ENCODE measurements at regions not wholly inside any gene's neighbourhood (a gene's known extent, or its start where the extent isn't known, plus 50 kb on each side); places are given as distances from the start of the nearest gene placed in this dataset.
"Not testable (repeated sequence)": the region's sequence is repeated elsewhere in the genome, so short reads cannot be mapped to it uniquely, and the experiment has no call there.

GRCh38 chr4:101621120-101621519 is 169.4 kb upstream of the BANK1 start:
- no peaks in the 10 kb centered on the region for H3K79me2 ChIP-seq (ENCODE audit: insufficient read depth, low read length)
- no peaks in the 10 kb centered on the region for H3K9me3 ChIP-seq (ENCODE audit: insufficient read depth, low read depth, low read length)
- no peaks in the 10 kb centered on the region for H3K36me3 ChIP-seq (ENCODE audit: insufficient read depth, low read length)
- H3K4me1 ChIP-seq (ENCODE audit: insufficient read depth, low read length, poor library complexity, severe bottlenecking) = no peaks in the 10 kb centered on the region
- H3K9ac ChIP-seq (ENCODE audit: low read depth, low read length, poor library complexity, severe bottlenecking) = no peak overlapping the region
- no peak for TF ChIP-seq EZH2phosphoT487 (IDR thresholded peaks at IDR 0.05; ENCODE audit: borderline replicate concordance)
- TF ChIP-seq, protein P1, sequence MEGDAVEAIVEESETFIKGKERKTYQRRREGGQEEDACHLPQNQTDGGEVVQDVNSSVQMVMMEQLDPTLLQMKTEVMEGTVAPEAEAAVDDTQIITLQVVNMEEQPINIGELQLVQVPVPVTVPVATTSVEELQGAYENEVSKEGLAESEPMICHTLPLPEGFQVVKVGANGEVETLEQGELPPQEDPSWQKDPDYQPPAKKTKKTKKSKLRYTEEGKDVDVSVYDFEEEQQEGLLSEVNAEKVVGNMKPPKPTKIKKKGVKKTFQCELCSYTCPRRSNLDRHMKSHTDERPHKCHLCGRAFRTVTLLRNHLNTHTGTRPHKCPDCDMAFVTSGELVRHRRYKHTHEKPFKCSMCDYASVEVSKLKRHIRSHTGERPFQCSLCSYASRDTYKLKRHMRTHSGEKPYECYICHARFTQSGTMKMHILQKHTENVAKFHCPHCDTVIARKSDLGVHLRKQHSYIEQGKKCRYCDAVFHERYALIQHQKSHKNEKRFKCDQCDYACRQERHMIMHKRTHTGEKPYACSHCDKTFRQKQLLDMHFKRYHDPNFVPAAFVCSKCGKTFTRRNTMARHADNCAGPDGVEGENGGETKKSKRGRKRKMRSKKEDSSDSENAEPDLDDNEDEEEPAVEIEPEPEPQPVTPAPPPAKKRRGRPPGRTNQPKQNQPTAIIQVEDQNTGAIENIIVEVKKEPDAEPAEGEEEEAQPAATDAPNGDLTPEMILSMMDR (conservative IDR thresholded peaks at IDR 0.05; ENCODE audit: low read length) = no peak
- no peaks in the 10 kb centered on the region for H3K9me2 ChIP-seq (replicated peaks; ENCODE audit: low read depth, low read length)
- no peak overlapping the region for H3K4me3 ChIP-seq (ENCODE audit: low read length, poor library complexity, severe bottlenecking)
- H3K4me2 ChIP-seq (ENCODE audit: low read depth, low read length, poor library complexity, severe bottlenecking) = no peak overlapping the region
- H4K20me1 ChIP-seq (ENCODE audit: insufficient read depth, low read length, poor library complexity, severe bottlenecking) = no peaks in the 10 kb centered on the region
- H2AFZ ChIP-seq (ENCODE audit: low read length) = no peak overlapping the region
- no peaks in the 10 kb centered on the region for H3K27me3 ChIP-seq (ENCODE audit: insufficient read depth, low read length, poor library complexity, severe bottlenecking)
- no peaks in the 10 kb centered on the region for H3F3A ChIP-seq (ENCODE audit: low read depth)

DNA sequence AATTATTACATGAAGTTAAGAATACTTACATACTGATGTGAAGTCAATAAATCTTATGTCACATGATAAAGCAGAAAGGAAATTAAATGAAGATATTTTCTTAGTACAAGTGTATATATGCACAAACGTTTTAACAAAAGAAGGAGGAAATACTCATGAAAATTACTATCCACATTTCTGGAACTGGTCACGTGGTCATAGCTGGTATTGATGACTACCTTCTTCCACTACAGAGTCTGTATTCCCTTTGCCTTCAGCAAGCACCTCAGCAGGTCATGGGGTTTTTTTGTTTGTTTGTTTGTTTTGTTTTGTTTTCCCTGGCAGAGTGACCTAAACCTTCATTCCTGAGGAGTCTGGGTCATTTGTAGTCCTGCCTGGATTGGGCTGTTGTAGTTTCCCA is 174.9 kb upstream of the BANK1 start:
- Histone ChIP-seq H4K20me1 (ENCODE audit: insufficient read depth, low read length, poor library complexity, severe bottlenecking) (no peaks in the 10 kb centered on the region), H3K4me2 (ENCODE audit: low read depth, low read length, poor library complexity, severe bottlenecking) (no peak overlapping the region), H3K27me3 (ENCODE audit: insufficient read depth, low read length, poor library complexity, severe bottlenecking) (no peaks in the 10 kb centered on the region), H3K9ac (ENCODE audit: low read depth, low read length, poor library complexity, severe bottlenecking) (no peak overlapping the region), H3F3A (ENCODE audit: low read depth) (no peaks in the 10 kb centered on the region), H3K79me2 (ENCODE audit: insufficient read depth, low read length) (no peaks in the 10 kb centered on the region), H3K9me3 (ENCODE audit: insufficient read depth, low read depth, low read length) (no peaks in the 10 kb centered on the region), H2AFZ (ENCODE audit: low read length) (no peak overlapping the region), H3K36me3 (ENCODE audit: insufficient read depth, low read length) (no peaks in the 10 kb centered on the region), H3K9me2 (replicated peaks; ENCODE audit: low read depth, low read length) (no peaks in the 10 kb centered on the region), H3K4me3 (ENCODE audit: low read length, poor library complexity, severe bottlenecking) (no peak overlapping the region), H3K4me1 (ENCODE audit: insufficient read depth, low read length, poor library complexity, severe bottlenecking) (no peaks in the 10 kb centered on the region)
- no peak for TF ChIP-seq EZH2phosphoT487 (IDR thresholded peaks at IDR 0.05; ENCODE audit: borderline replicate concordance)
- TF ChIP-seq, protein P1 (conservative IDR thresholded peaks at IDR 0.05; ENCODE audit: low read length) = no peak

DNA sequence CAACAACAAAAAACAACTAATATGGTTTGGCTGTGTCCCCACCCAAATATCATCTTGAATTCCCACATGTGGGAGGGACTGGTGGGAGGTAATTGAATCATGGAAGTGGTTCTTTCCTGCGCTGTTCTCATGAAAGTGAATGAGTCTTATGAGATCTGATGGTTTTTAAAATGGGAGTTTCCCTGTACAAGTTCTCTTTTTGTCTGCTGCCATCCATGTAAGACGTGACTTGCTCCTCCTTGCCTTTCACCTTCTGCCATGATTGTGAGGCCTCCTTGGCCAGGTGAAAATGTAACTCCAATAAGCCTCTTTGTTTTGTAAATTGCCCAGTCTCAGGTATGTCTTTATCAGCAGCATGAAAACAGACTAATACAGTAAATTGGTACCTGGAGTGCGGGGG is 183.5 kb upstream of the BANK1 start:
- not testable (repeated sequence) for H3K79me2 ChIP-seq (ENCODE audit: insufficient read depth, low read length); H3K4me1 ChIP-seq (ENCODE audit: insufficient read depth, low read length, poor library complexity, severe bottlenecking); H3K36me3 ChIP-seq (ENCODE audit: insufficient read depth, low read length)

GRCh38 chr4:101604976-101605375 is 185.6 kb upstream of the BANK1 start:
- Histone ChIP-seq H2AFZ (ENCODE audit: low read length) (no peak overlapping the region), H4K20me1 (ENCODE audit: insufficient read depth, low read length, poor library complexity, severe bottlenecking) (no peaks in the 10 kb centered on the region), H3K27me3 (ENCODE audit: insufficient read depth, low read length, poor library complexity, severe bottlenecking) (no peaks in the 10 kb centered on the region), H3K4me2 (ENCODE audit: low read depth, low read length, poor library complexity, severe bottlenecking) (no peak overlapping the region), H3K9me3 (ENCODE audit: insufficient read depth, low read depth, low read length) (no peaks in the 10 kb centered on the region), H3K79me2 (ENCODE audit: insufficient read depth, low read length) (no peaks in the 10 kb centered on the region), H3K9me2 (replicated peaks; ENCODE audit: low read depth, low read length) (no peaks in the 10 kb centered on the region), H3F3A (ENCODE audit: low read depth) (no peaks in the 10 kb centered on the region), H3K36me3 (ENCODE audit: insufficient read depth, low read length) (no peaks in the 10 kb centered on the region), H3K4me1 (ENCODE audit: insufficient read depth, low read length, poor library complexity, severe bottlenecking) (no peaks in the 10 kb centered on the region), H3K4me3 (ENCODE audit: low read length, poor library complexity, severe bottlenecking) (no peak overlapping the region), H3K9ac (ENCODE audit: low read depth, low read length, poor library complexity, severe bottlenecking) (no peak overlapping the region)
- TF ChIP-seq, protein P1 (conservative IDR thresholded peaks at IDR 0.05; ENCODE audit: low read length) = no peak
- no peak for TF ChIP-seq EZH2phosphoT487 (IDR thresholded peaks at IDR 0.05; ENCODE audit: borderline replicate concordance)

More for the DNA sequence above, 183.5 kb upstream of the BANK1 start:
- not testable (repeated sequence) for H3K9ac ChIP-seq (ENCODE audit: low read depth, low read length, poor library complexity, severe bottlenecking); H3F3A ChIP-seq (ENCODE audit: low read depth); H4K20me1 ChIP-seq (ENCODE audit: insufficient read depth, low read length, poor library complexity, severe bottlenecking); H3K4me2 ChIP-seq (ENCODE audit: low read depth, low read length, poor library complexity, severe bottlenecking); H3K4me3 ChIP-seq (ENCODE audit: low read length, poor library complexity, severe bottlenecking); H3K9me3 ChIP-seq (ENCODE audit: insufficient read depth, low read depth, low read length); H3K27me3 ChIP-seq (ENCODE audit: insufficient read depth, low read length, poor library complexity, severe bottlenecking); H2AFZ ChIP-seq (ENCODE audit: low read length); H3K9me2 ChIP-seq (replicated peaks; ENCODE audit: low read depth, low read length)

All from Loucy (cell line).